ENCODE measurements at regions not wholly inside any gene's neighbourhood (a gene's known extent, or its start where the extent isn't known, plus 50 kb on each side); places are given as distances from the start of the nearest gene placed in this dataset.

- no peak for DNase-seq (ENCODE audit: low read depth, low spot score)
These were observed 746.9 kb downstream of the SORCS3 start for GRCh38 chr10:105387971-105388370.

DNA sequence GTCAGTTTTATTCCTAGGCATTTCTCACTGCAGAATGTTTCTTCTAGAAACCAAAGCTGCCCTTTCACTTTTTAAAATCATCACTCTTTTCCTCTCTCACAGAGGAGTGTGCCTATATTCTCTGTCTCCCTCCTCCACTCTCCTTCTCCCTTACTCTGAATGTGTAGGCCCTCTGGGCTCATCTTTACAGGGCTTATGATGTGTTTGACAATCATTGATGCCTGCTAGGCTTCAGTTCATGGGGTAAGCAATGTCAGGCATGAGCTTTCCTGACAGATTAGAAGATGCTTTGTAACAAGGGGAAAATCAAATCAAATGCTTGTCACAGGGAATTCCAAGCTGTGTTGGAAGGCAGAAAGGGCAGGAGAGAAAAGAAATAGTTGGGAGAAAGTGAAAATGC lies 742.9 kb downstream of the SORCS3 start:
- DNase-seq (ENCODE audit: low read depth, low spot score) = no peak

DNA sequence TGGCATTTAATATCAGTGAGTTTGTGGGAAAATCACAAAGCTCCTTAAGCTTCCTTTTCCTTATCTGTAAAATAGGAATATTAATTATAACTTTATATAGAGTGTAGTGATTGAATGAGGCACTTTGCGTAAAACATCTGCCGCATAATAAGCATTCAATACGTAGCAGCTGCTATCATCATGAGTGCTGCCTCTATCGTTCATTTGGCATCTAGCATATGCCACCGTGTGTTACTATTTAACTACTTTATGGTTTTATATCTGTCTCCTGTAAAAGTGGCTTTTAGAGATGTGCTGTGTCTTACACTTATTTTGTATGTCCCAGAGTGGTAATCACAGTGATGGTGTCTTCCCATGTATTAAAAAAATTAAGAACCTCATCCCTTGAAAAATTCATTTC lies 729.6 kb downstream of the SORCS3 start:
- no peak for DNase-seq (ENCODE audit: low read depth, low spot score)

DNA sequence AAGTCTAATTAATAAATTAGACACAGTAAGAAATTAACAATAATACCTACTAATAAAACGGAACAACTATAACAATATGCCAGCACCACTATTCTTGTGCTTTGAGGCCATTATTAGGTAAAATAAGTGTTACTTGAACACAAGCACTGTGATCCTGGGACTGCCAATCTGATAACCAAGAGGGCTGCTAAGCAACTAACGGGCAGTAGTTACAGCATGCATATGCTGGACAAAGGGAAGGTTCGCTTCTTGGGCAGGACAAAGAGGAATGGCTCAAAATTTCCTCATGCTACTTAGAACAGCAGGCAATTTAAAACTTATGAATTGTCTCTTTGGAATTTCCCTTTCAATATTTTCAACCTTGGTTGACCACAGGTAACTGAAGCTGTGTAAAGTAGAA lies 718.6 kb downstream of the SORCS3 start:
- no peak for DNase-seq (ENCODE audit: low read depth, low spot score)

DNA sequence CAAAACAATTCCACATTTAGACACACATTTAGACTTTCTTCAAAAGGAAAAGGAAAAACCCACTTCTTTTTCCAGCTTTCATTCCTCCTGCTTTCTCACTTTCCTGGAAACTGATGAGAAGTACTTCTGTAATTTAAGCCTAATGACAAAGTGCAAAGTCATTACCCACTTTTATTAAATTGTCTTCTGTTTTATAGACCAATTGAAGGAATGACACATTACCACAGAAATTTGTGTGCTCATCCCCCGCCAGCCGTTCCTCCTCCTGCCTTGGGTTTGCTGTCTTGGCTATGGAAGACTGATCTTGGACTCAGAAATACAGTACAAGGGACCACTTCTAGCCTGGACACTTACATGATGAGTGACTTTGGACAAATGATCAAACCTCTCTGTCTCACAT lies 717.8 kb downstream of the SORCS3 start:
- DNase-seq (ENCODE audit: low read depth, low spot score) = no peak

DNA sequence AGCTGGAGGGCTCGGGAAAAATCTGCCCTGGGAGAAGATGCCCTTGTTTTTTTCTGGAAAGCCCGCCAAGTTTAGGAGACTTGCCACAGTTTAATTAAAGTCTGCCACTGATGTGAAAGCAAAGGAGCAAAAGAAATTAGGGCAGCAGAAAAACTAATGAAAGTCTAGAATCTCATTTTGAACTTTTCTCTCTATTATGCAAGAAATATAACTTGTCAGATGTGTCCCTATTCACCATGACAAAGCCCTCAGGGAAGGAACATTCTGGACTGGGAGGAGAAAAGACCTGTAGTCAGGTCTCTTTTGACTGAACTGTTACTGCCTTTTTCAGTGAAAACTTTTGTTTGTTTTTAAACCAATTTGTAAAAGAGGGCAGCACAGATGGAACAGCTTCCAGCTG lies 715.5 kb downstream of the SORCS3 start:
- no peak for DNase-seq (ENCODE audit: low read depth, low spot score)

- no peak for DNase-seq (ENCODE audit: low read depth, low spot score)
These were observed 712.9 kb downstream of the SORCS3 start for GRCh38 chr10:105354010-105354409.

DNA sequence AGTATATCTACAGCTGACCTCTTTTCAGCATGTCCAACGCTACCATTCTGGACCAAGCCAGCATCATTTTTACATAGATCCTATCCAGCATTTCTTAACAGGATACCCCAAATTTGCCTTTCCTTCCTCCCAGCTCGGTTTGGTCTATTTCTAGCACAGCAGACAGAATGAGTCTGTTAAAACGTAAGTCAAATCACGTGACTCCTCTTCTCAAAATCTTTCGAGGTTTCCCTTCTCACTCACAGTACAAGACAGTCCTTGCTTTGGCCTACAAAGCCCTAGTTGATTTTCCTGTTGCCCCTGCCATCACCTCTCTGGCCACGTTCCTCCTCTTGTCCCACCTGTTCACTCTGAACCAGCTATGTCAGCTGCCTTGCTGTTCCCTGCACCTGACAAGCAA lies 711.7 kb downstream of the SORCS3 start:
- DNase-seq (ENCODE audit: low read depth, low spot score) = no peak

GRCh38 chr10:105352281-105352680 lies 711.2 kb downstream of the SORCS3 start:
- no peak for DNase-seq (ENCODE audit: low read depth, low spot score)

GRCh38 chr10:105351187-105351586 lies 710.1 kb downstream of the SORCS3 start:
- DNase-seq (ENCODE audit: low read depth, low spot score) = no peak

- DNase-seq (ENCODE audit: low read depth, low spot score) = no peak
These were observed 706.4 kb downstream of the SORCS3 start for GRCh38 chr10:105347487-105347886.

- DNase-seq (ENCODE audit: low read depth, low spot score) = no peak
These were observed 701.5 kb downstream of the SORCS3 start for GRCh38 chr10:105342606-105343005.

- no peak for DNase-seq (ENCODE audit: low read depth, low spot score)
These were observed 698.6 kb downstream of the SORCS3 start for GRCh38 chr10:105339669-105340068.

- DNase-seq (ENCODE audit: low read depth, low spot score) = no peak
These were observed 687.5 kb downstream of the SORCS3 start for GRCh38 chr10:105328503-105329133.

Data from iPS DF 19.7 (cell line).